WERI-Rb-1 (cell line): ENCODE measurements at regions not wholly inside any gene's neighbourhood (a gene's known extent, or its start where the extent isn't known, plus 50 kb on each side); places are given as distances from the start of the nearest gene placed in this dataset.

Experiments used
- DNase-seq: peaks from one replicate; pipeline ENCODE4 v3.0.0-alpha.2; 2020
- H3K27ac ChIP-seq: fragments of 250-450 bp; sonication (Bioruptor Pico); 2 replicates; pipeline ENCODE4 v1.5.1; 2020; ENCODE audit warnings: mild to moderate bottlenecking, moderate library complexity
- H3K27me3 ChIP-seq: fragments of 250-450 bp; sonication (Bioruptor Pico); 2 replicates; pipeline ENCODE4 v1.5.1; 2021; ENCODE audit warnings: mild to moderate bottlenecking, low read depth, moderate library complexity; ENCODE audit not compliant: insufficient read depth, severe bottlenecking
- H3K36me3 ChIP-seq: fragments of 250-450 bp; sonication (Bioruptor Pico); 2 replicates; pipeline ENCODE4 v1.5.1; 2020; ENCODE audit warnings: mild to moderate bottlenecking, moderate library complexity
- H3K4me3 ChIP-seq: 2 replicates; pipeline ENCODE4 v1.5.1; 2011; ENCODE audit warnings: low read depth, mild to moderate bottlenecking, control low read depth, low read length
- H3K9me3 ChIP-seq: fragments of 250-450 bp; sonication (Bioruptor Pico); 2 replicates; pipeline ENCODE4 v1.5.1; 2021; ENCODE audit warnings: mild to moderate bottlenecking, moderate library complexity; ENCODE audit not compliant: severe bottlenecking
- TF ChIP-seq, protein P1 (sequence below): IDR thresholded peaks from 2 replicates; pipeline ENCODE4 v1.5.1; 2011; ENCODE audit warnings: low read depth, mild to moderate bottlenecking, control low read depth, inconsistent platforms, low read length

DNA sequence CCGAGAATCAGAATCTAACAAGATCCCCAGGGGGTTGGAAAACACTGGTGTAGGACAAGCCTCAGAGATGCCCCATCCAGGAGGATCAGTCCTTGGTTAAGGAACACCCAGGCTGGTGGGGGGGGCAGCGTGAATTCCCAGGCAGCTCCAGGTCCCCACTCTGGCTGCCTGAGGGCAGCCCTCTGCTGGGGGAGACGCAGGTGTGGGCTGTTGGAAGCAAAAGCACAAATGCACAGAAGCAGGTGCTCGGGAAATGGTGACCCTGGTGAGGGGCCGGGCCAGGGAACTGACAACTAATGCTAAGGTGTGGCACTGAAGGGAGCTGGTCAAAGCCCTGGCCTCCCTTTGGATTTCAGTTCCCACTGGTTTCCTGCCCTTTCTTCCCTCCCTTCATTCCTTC, 140.8 kb upstream of the CDH5 start:
- Histone ChIP-seq H3K9me3 (no peaks in the 10 kb centered on the region), H3K27ac (no peak overlapping the region), H3K36me3 (no peaks in the 10 kb centered on the region), H3K4me3 (no peak overlapping the region), H3K27me3 (no peaks in the 10 kb centered on the region)
- TF ChIP-seq, protein P1, sequence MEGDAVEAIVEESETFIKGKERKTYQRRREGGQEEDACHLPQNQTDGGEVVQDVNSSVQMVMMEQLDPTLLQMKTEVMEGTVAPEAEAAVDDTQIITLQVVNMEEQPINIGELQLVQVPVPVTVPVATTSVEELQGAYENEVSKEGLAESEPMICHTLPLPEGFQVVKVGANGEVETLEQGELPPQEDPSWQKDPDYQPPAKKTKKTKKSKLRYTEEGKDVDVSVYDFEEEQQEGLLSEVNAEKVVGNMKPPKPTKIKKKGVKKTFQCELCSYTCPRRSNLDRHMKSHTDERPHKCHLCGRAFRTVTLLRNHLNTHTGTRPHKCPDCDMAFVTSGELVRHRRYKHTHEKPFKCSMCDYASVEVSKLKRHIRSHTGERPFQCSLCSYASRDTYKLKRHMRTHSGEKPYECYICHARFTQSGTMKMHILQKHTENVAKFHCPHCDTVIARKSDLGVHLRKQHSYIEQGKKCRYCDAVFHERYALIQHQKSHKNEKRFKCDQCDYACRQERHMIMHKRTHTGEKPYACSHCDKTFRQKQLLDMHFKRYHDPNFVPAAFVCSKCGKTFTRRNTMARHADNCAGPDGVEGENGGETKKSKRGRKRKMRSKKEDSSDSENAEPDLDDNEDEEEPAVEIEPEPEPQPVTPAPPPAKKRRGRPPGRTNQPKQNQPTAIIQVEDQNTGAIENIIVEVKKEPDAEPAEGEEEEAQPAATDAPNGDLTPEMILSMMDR = no peak
- DNase-seq = no peak

DNA sequence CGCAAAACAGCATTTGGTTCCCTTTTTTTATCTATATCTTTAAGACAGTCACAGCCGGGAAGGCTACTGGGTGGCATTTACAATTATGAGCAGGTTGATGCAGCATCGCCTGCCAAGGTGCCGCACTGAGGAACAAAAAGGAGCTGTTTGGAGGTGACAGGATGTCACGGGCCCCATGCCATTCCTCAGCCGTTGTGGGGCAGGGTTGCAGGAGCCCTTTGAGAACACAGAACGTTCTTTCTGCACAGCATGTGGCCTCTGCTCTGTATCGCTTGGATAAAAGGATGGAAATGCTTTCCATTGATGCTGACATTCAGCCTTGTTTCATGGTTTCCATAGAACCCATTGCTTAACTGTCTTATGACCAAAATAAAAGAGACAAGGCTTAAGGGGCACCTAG, 141.9 kb upstream of the CDH5 start:
- no peak overlapping the region for H3K4me3 ChIP-seq
- no peak overlapping the region for H3K27ac ChIP-seq
- TF ChIP-seq, protein P1 = no peak
- H3K27me3 ChIP-seq = no peaks in the 10 kb centered on the region
- H3K9me3 ChIP-seq = no peaks in the 10 kb centered on the region
- H3K36me3 ChIP-seq = no peaks in the 10 kb centered on the region
- DNase-seq = no peak

DNA sequence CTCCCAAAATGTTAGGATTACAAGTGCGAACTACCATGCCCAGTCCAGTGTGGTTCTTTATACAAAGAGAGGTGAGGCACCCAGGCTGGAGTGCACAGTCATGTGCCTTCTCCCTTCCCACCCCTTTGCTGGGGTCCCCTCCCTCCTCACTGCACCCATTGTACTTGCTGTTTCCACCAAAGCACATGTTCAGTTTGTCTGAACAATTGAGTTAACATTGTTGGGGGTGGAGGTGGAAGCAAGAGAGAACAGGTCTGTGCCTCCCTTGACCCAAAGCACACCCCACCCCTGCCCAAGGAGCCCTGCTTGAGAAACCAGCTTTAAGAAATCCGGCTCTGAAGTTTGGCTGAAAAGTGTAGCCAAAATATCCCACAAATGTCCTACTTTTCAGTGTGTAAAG, 142.3 kb upstream of the CDH5 start:
- no peaks in the 10 kb centered on the region for H3K9me3 ChIP-seq
- TF ChIP-seq, protein P1 = no peak
- DNase-seq = no peak
- no peaks in the 10 kb centered on the region for H3K36me3 ChIP-seq
- H3K27me3 ChIP-seq = no peaks in the 10 kb centered on the region
- no peak overlapping the region for H3K27ac ChIP-seq
- H3K4me3 ChIP-seq = no peak overlapping the region

DNA sequence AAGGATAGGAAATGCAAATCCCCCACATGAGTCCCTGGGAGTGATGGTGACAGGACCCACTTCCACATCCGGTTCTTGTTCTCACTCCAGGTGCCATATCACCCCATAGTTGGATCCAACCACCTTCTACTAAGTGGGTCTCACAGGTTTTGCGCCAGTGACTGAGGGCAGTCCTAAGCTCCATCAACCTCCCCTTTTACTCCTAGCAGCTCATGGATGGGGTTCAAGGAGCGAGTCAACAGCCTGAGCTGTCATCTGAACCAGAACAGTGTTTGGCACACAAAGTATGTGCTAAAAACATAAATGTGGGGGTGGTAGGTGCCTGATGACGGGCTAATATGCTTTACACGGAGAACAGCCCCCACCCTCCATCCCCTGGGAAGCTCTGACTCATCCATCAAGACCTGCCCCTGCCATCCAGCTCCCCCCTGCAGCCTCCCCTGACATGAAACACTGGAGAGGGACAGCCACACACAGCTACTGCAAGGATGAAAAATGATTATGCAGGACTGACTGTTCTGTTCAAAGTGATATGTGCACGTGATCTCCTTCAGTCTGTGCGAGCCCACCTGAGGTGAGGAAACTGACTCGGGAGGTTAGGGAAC, 143.2 kb upstream of the CDH5 start:
- Histone ChIP-seq H3K36me3 (no peaks in the 10 kb centered on the region), H3K27ac (no peak overlapping the region), H3K9me3 (no peaks in the 10 kb centered on the region), H3K4me3 (no peak overlapping the region), H3K27me3 (no peaks in the 10 kb centered on the region)
- DNase-seq = no peak
- TF ChIP-seq, protein P1 = no peak

DNA sequence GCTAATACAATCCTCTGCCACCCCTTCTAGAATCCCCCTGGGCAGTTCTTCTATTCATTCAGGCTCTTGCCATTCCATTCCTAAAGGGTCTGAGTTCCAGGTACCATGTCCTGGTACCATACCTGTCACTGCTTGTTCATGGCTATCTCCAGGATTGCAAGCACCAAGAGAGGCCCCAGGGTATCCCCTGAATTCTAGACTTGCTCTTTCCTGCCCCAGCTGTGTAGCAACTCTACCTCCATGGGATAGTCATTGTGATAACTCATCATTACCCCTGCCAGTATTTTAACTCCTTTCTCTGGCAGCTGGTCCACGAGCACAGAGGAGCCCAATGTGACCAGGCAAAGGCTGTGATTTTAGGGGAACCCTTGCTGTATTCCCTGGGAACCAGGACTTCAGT, 143.7 kb upstream of the CDH5 start:
- no peaks in the 10 kb centered on the region for H3K27me3 ChIP-seq
- DNase-seq = no peak
- H3K9me3 ChIP-seq = no peaks in the 10 kb centered on the region
- no peaks in the 10 kb centered on the region for H3K36me3 ChIP-seq
- H3K27ac ChIP-seq = no peak overlapping the region
- TF ChIP-seq, protein P1 = no peak
- no peak overlapping the region for H3K4me3 ChIP-seq

DNA sequence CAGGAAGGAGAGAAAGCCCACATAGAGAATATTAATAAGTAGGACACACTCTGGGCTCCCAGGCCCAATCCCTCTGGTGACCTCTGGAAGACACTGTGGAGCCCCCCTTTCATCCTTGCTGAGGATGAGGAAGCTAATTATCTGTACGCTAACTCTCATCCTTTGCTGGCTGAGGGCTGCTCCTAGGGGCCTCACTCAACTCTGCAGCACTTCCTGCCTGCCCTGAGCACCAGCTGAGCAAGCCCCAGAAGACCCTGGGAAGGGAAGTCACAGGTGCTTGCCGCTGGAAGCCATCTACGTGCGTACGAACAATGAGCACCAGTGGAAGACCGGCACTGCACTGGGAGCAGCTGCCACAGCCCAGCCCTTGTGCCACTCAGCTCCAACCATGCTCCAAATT, 145.8 kb upstream of the CDH5 start:
- DNase-seq = no peak
- no peak overlapping the region for H3K27ac ChIP-seq
- H3K36me3 ChIP-seq = no peaks in the 10 kb centered on the region

More for the DNA sequence above, 145.8 kb upstream of the CDH5 start:
- Histone ChIP-seq H3K4me3 (no peak overlapping the region), H3K27me3 (no peaks in the 10 kb centered on the region), H3K9me3 (no peaks in the 10 kb centered on the region)
- TF ChIP-seq, protein P1 = no peak
